ENCODE measurements at regions not wholly inside any gene's neighbourhood (a gene's known extent, or its start where the extent isn't known, plus 50 kb on each side); places are given as distances from the start of the nearest gene placed in this dataset.

GRCh38 chr1:232690285-232690935, 60.5 kb upstream of the SIPA1L2 start:
- no peak for TF ChIP-seq CTCF (IDR thresholded peaks at IDR 0.05; ENCODE audit: low read length, missing control alignments)
- H3K4me3 ChIP-seq (replicated peaks; ENCODE audit: low read depth, low read length): no peak overlapping the region
- DNase-seq (ENCODE audit: low read depth): no peak

GRCh38 chr1:232694475-232694874, 64.5 kb upstream of the SIPA1L2 start:
- no peak overlapping the region for H3K4me3 ChIP-seq (replicated peaks; ENCODE audit: low read depth, low read length)
- no peak for TF ChIP-seq CTCF (IDR thresholded peaks at IDR 0.05; ENCODE audit: low read length, missing control alignments)
- DNase-seq (ENCODE audit: low read depth): no peak

GRCh38 chr1:232695621-232696385, 65.9 kb upstream of the SIPA1L2 start:
- H3K4me3 ChIP-seq (replicated peaks; ENCODE audit: low read depth, low read length): no peak overlapping the region
- TF ChIP-seq CTCF (IDR thresholded peaks at IDR 0.05; ENCODE audit: low read length, missing control alignments): no peak
- no peak for DNase-seq (ENCODE audit: low read depth)

- DNase-seq (ENCODE audit: low read depth): no peak
- no peak for TF ChIP-seq CTCF (IDR thresholded peaks at IDR 0.05; ENCODE audit: low read length, missing control alignments)
- no peak overlapping the region for H3K4me3 ChIP-seq (replicated peaks; ENCODE audit: low read depth, low read length)
Observed at GRCh38 chr1:232696466-232696865, 66.5 kb upstream of the SIPA1L2 start.

GRCh38 chr1:232697187-232697822, 67.4 kb upstream of the SIPA1L2 start:
- no peak for TF ChIP-seq CTCF (IDR thresholded peaks at IDR 0.05; ENCODE audit: low read length, missing control alignments)
- no peak overlapping the region for H3K4me3 ChIP-seq (replicated peaks; ENCODE audit: low read depth, low read length)
- DNase-seq (ENCODE audit: low read depth): no peak

- H3K4me3 ChIP-seq (replicated peaks; ENCODE audit: low read depth, low read length): no peak overlapping the region
- TF ChIP-seq CTCF (IDR thresholded peaks at IDR 0.05; ENCODE audit: low read length, missing control alignments): no peak
- DNase-seq (ENCODE audit: low read depth): no peak
Observed at GRCh38 chr1:232699814-232700213, 69.9 kb upstream of the SIPA1L2 start.
